ENCODE measurements at regions not wholly inside any gene's neighbourhood (a gene's known extent, or its start where the extent isn't known, plus 50 kb on each side); places are given as distances from the start of the nearest gene placed in this dataset.
"Not testable (repeated sequence)": the region's sequence is repeated elsewhere in the genome, so short reads cannot be mapped to it uniquely, and the experiment has no call there.

DNA sequence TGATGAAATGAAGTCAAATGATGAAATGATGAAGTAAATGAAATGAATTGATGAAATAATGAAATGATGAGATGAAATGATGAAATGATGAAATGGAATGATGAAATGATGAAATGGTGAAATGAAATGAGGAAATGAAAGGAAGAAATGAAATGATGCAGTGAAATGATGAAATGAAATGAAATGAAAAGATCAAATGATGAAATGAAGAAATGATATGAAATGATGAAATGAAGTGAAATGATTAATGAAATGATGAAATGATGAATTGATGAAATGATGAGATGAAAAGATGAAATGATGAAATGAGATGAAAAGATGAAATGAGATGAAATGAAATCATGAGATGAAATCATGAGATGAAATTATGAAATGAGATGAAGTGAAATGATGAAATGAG is 139.2 kb upstream of the ERV3-1 start:
- DNase-seq, ATAC-seq: not testable (repeated sequence)

DNA sequence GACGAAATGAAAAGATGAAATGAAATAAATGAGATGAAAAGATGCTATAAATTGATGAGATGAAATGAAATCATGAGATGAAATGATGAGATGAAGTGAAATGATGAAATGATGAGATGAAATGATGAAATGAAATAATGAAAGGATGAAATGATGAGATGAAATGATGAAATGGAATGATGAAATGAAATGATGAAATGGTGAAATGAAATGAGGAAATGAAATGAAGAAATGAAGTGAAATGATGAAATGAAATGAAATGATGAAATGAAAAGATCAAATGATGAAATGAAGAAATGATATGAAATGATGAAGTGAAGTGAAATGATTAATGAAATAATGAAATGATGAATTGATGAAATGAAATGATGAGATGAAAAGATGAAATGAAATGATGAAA is 138.5 kb upstream of the ERV3-1 start:
- not testable (repeated sequence) for ATAC-seq

GRCh38 chr7:65144557-65144956 is 138.1 kb upstream of the ERV3-1 start:
- DNase-seq, ATAC-seq: not testable (repeated sequence)

More for the DNA sequence above, 138.5 kb upstream of the ERV3-1 start:
- not testable (repeated sequence) for DNase-seq

DNA sequence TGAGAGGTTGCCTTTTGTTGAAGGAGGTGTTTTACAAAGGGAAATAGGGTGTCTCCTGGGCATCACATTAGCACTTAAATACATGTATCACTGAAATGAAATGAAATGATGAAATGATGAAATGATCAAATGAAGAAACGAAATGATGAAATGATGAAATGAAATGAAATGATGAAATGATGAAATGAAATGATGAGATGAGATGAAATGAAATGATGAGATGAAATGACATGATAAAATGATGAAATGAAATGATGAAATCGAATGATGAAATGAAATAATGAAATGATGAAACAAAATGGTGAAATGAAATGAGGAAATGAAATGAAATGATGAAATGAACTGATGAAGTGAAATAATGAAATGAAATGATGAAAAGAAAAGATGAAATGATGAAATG is 137.6 kb upstream of the ERV3-1 start:
- ATAC-seq, DNase-seq: not testable (repeated sequence)

- DNase-seq, ATAC-seq: not testable (repeated sequence)
Measured at GRCh38 chr7:65141894-65142293, 135.4 kb upstream of the ERV3-1 start.

- not testable (repeated sequence) for DNase-seq, ATAC-seq
Measured at GRCh38 chr7:65141405-65141778, 134.9 kb upstream of the ERV3-1 start.

GRCh38 chr7:65140543-65141404 is 134.3 kb upstream of the ERV3-1 start:
- DNase-seq, ATAC-seq: not testable (repeated sequence)

DNA sequence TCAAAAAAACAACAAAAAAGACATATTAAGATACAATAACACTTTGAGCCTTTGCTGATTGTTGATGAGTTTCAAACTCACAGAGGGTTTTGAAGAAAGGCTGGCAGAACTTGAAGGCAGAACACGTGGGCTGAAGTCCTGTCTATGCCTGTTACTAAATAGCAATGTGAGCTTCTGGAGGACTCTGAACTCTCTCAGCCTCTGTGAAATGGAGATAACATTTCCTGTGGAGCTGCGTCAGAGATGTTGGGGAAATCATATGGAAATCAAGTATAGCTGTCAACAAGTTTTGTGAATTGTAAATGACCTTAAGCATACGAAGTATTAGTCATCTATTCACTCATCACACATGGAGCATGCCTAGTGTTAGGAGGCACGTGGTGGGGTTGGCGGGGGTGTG is 130.4 kb upstream of the ERV3-1 start:
- DNase-seq, ATAC-seq: not testable (repeated sequence)

DNA sequence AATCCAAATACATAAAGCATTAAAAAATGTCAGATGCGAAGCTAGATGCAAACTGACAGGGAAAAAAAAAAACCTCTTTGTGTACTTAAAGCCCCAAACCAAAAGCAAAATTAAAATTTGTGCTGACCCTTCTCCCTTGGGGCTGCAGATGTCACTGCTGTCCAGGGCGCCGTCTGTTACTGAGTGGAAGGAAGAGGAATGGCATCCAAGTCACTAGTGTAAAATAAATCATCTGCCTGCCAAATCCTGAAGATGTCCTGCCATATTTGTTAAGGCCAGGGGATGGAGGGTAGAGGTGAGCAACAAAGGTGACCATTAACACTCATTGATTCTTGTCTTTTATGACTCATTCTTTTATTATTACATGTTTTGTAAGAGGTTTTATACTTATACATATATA is 126.6 kb upstream of the ERV3-1 start:
- not testable (repeated sequence) for DNase-seq, ATAC-seq

DNA sequence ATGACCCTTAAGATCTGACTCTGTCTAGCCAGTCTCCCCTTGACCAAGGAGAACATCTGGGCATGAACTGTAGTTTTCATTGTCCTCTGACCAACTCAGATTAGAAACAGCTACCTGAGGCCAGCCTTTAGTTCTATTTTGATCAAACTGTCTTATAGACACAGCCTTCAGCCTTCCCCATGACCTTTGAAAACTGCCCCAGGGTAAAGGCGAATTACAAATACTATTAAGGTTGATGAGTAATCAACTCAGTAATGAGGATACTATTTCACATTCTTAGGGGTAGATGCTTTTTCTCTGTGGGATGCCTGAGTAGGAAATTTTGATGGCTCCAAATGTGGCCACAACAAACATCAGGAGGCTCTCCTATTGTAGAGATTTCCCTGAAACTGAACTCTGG is 125.8 kb upstream of the ERV3-1 start:
- not testable (repeated sequence) for DNase-seq, ATAC-seq

DNA sequence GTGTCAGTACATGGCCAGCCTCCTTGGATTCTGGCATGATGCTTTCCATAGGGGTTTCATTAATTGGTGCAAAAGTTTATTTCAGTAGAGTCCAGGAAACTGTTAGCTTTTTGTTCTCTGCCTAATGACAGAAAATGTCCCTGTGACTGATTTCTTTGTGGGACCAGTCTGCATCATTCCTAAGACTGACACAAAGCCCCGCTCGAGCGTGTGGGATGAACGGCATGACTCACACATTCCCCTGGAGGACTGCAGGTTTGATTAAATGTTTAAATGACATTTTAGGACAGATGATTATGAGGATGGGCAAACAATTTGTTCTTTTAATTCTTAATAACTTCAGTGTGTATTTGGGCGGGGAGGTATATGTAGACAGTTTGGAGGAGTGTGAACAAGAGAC is 120.9 kb upstream of the ERV3-1 start:
- not testable (repeated sequence) for ATAC-seq

GRCh38 chr7:65124600-65124999 is 118.1 kb upstream of the ERV3-1 start:
- ATAC-seq = not testable (repeated sequence)

More for the DNA sequence above, 120.9 kb upstream of the ERV3-1 start:
- not testable (repeated sequence) for DNase-seq

DNA sequence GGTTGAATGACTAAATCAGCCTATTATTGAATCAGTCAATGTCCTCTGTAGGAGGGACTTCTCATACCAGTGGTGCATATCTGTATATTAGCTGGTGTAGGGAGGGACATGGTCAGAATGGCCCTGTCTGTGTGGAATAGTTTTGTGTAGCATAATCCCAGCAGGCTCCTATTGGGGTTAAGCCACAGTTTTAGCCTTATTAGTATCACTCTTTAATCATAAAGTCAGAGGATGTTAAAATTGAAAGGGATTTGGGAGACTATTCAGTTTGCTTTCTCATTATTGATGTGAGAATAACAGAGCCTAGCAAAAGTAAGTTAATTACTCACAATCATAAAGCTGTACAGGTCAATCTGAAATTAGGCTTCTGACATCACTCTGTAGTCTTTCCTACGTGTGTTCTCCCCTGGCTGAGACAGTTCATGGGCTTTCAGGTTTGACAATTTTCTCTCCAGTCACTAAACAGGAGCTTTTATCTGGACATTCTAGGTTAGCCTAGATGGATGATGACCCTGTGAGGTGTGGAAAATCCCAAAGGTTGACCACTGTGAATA is 99.2 kb upstream of the ERV3-1 start:
- DNase-seq, ATAC-seq: not testable (repeated sequence)

More at GRCh38 chr7:65124600-65124999, 118.1 kb upstream of the ERV3-1 start:
- not testable (repeated sequence) for DNase-seq

GRCh38 chr7:65100499-65100898 is 94.0 kb upstream of the ERV3-1 start:
- not testable (repeated sequence) for DNase-seq, ATAC-seq

- not testable (repeated sequence) for ATAC-seq, DNase-seq
Measured at GRCh38 chr7:65081669-65082055, 75.2 kb upstream of the ERV3-1 start.

GRCh38 chr7:65080799-65081668 is 74.5 kb upstream of the ERV3-1 start:
- ATAC-seq = peak; percentile 99
- DNase-seq = peak; percentile 95

DNA sequence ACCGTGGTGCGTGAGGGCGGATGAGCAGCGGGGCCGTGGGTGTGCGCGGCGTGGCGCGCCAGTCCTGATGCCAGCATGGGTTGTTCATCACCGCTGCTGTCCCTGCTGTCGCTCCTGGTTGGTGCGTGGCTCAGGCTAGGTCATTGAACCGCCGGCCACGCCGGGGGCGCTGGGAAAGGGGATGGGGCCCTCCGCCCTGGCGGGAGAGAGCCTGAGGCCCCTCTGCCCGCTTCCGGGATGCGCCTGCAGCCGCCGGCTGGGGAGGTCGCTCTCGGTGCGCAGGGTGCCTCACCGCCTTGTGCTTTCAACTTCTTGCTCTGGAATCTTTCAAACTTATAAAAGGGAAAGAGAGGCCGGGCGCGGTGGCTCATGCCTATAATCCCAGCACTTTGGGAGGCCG is 68.5 kb upstream of the ERV3-1 start:
- ATAC-seq, DNase-seq: not testable (repeated sequence)

GRCh38 chr7:65073160-65073559 is 66.7 kb upstream of the ERV3-1 start:
- not testable (repeated sequence) for DNase-seq, ATAC-seq

GRCh38 chr7:65071854-65072431 is 65.5 kb upstream of the ERV3-1 start:
- not testable (repeated sequence) for ATAC-seq, DNase-seq

- DNase-seq, ATAC-seq: not testable (repeated sequence)
Measured at GRCh38 chr7:65069476-65069875, 63.0 kb upstream of the ERV3-1 start.

DNA sequence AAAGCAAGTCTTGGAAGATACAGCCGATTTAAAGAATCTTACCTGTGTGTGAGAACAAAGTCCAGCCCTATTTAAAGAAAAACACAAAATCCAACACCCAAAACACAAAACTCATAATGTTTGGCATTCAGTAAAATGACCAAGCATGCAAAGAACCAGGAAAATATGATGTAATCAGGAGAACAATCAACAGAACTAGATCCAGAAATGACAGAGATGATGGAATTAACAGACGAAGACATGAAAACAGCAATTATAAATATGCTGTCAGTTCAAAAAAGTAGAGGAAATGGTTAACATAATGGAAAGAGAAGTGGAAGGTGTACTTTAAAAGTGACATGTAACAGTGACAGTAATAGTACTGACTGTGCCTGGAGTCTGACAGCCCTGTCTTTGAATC is 56.1 kb upstream of the ERV3-1 start:
- not testable (repeated sequence) for ATAC-seq, DNase-seq

DNA sequence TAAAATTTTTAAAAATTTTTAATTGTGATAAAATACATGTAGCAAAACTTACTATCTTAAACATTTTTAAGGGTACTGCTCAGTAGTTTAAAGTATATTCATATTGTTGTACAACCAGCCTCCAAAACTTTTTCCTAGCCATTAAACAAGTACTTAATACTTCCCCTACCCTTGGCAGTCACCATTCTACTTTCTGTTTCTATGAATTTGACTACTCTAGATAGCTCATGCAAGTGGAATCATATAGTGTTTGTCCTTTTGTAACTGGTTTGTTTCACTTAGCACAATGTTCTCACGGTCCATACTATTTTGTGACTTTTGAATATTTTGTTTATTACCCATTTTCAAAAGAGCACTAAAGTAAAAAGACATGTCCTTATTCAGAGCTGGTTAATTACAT is 52.8 kb upstream of the ERV3-1 start:
- not testable (repeated sequence) for DNase-seq, ATAC-seq

Measured in stimulated activated naive CD8-positive, alpha-beta T cell treated with anti-CD3 and anti-CD28 coated beads, Interleukin-15, Interleukin-2, amounts not matched to agents 100 U/mL and 50 U/mL, for 24 hours (primary cell).